ENCODE measurements at regions not wholly inside any gene's neighbourhood (a gene's known extent, or its start where the extent isn't known, plus 50 kb on each side); places are given as distances from the start of the nearest gene placed in this dataset.
"Not testable (repeated sequence)": the region's sequence is repeated elsewhere in the genome, so short reads cannot be mapped to it uniquely, and the experiment has no call there.

DNA sequence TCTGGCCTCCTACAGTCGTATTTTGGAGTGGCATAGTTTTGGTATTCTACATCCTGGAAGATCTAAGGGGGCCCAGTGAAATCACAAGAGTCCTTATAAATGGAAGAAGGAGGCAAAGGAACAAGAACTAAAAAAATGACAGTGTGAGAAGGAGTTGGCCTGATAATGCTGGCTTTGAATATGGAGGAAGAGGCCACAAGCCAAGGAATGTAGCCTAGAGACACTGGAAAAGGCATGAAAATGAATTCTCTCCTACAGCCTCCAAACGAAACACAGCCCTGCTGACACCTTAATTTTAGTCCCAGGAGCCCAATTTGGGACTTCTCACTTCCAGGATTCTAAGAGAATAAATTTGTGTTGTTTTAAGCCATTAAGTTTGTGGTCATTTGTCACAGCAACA, 54.6 kb upstream of the LIPC start:
- DNase-seq (ENCODE audit: low spot score): no peak
- no peaks in the 10 kb centered on the region for H3K4me1 ChIP-seq

GRCh38 chr15:58378241-58379085, 53.3 kb upstream of the LIPC start:
- no peak for DNase-seq (ENCODE audit: low spot score)
- no peak overlapping the region for H3K27ac ChIP-seq
- H3K9me3 ChIP-seq: peaks cover 0 to 10% of the 10 kb centered on the region in 2 donors
- TF ChIP-seq, protein P1, sequence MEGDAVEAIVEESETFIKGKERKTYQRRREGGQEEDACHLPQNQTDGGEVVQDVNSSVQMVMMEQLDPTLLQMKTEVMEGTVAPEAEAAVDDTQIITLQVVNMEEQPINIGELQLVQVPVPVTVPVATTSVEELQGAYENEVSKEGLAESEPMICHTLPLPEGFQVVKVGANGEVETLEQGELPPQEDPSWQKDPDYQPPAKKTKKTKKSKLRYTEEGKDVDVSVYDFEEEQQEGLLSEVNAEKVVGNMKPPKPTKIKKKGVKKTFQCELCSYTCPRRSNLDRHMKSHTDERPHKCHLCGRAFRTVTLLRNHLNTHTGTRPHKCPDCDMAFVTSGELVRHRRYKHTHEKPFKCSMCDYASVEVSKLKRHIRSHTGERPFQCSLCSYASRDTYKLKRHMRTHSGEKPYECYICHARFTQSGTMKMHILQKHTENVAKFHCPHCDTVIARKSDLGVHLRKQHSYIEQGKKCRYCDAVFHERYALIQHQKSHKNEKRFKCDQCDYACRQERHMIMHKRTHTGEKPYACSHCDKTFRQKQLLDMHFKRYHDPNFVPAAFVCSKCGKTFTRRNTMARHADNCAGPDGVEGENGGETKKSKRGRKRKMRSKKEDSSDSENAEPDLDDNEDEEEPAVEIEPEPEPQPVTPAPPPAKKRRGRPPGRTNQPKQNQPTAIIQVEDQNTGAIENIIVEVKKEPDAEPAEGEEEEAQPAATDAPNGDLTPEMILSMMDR (IDR thresholded peaks at IDR 0.05): no peak
- no peaks in the 10 kb centered on the region for H3K4me1 ChIP-seq
- no peaks in the 10 kb centered on the region for H3K27me3 ChIP-seq
- H3K36me3 ChIP-seq: no peaks in the 10 kb centered on the region
- H3K4me3 ChIP-seq: no peak overlapping the region

More for the DNA sequence above, 54.6 kb upstream of the LIPC start:
- Histone ChIP-seq H3K36me3 (no peaks in the 10 kb centered on the region), H3K27me3 (no peaks in the 10 kb centered on the region), H3K9me3 (peaks cover 0 to 10% of the 10 kb centered on the region in 2 donors), H3K4me3 (no peak overlapping the region), H3K27ac (no peak overlapping the region)
- TF ChIP-seq, protein P1 (IDR thresholded peaks at IDR 0.05): no peak

DNA sequence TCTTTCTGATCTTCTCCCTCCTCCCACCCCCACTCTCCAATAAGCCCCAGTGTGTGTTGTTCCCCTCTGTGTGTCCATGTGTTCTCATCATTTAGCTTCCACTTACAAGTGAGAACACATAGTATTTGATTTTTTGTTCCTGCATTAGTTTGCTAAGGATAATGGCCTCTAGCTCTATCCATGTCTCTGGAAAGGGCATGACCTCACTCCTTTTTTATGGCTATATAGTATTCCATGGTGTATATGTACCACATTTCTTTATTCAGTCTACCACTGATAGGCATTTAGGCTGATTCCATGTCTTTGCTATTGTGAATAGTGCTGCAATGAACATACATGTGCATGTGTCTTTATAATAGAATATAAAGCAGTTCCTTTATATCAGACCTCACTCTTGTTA, 52.3 kb upstream of the LIPC start:
- not testable (repeated sequence) for H3K27me3 ChIP-seq; H3K4me3 ChIP-seq; H3K27ac ChIP-seq; DNase-seq (ENCODE audit: low spot score); H3K4me1 ChIP-seq; H3K36me3 ChIP-seq
- H3K9me3 ChIP-seq: peaks cover 0 to 10% of the 10 kb centered on the region in 2 donors

- Histone ChIP-seq H3K36me3 (no peaks in the 10 kb centered on the region), H3K27ac (no peak overlapping the region), H3K4me1 (no peaks in the 10 kb centered on the region), H3K9me3 (peaks cover 0 to 10% of the 10 kb centered on the region in 2 donors), H3K4me3 (no peak overlapping the region), H3K27me3 (no peaks in the 10 kb centered on the region)
- TF ChIP-seq, protein P1 (IDR thresholded peaks at IDR 0.05): no peak
- no peak for DNase-seq (ENCODE audit: low spot score)
These were observed 51.4 kb upstream of the LIPC start for GRCh38 chr15:58380280-58380945.

DNA sequence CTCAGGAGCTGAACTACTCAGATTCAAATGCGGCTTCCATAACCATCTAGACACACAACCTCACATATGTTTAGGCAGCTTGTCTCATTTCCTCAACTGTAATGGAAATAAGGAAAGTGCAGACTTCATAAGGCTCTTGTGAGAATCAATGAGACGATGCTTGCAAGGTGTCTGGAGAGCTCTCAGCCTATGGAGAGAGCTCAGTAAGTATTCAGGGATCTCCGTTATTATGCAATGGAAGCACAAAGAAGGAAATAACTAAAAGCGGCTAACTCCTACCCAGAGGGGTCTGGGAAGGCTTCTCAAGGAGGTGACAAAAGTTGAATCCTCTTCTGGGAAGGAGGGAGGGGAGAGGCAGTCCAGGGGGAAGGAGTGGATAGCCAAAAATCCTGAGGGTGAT, 50.1 kb upstream of the LIPC start:
- DNase-seq (ENCODE audit: low spot score): no peak
- H3K4me1 ChIP-seq: no peaks in the 10 kb centered on the region
- no peak overlapping the region for H3K27ac ChIP-seq
- TF ChIP-seq, protein P1 (IDR thresholded peaks at IDR 0.05): no peak
- no peaks in the 10 kb centered on the region for H3K36me3 ChIP-seq
- H3K9me3 ChIP-seq: peaks cover 0 to 10% of the 10 kb centered on the region in 2 donors
- no peaks in the 10 kb centered on the region for H3K27me3 ChIP-seq
- no peak overlapping the region for H3K4me3 ChIP-seq
